HG03097 (cell line): ENCODE measurements at regions not wholly inside any gene's neighbourhood (a gene's known extent, or its start where the extent isn't known, plus 50 kb on each side); places are given as distances from the start of the nearest gene placed in this dataset.
"Not testable (repeated sequence)": the region's sequence is repeated elsewhere in the genome, so short reads cannot be mapped to it uniquely, and the experiment has no call there.

ENCODE experiments used
- ATAC-seq: cut with Tn5 transposase; IDR thresholded peaks from one replicate; pipeline ENCODE4 v1.9.1; 2021; ENCODE audit not compliant: unreplicated experiment, low FRiP score

- no peak for ATAC-seq
These were observed 50.2 kb upstream of the PLET1 start for GRCh38 chr11:112310848-112311247.

- ATAC-seq = no peak
These were observed 54.5 kb upstream of the PLET1 start for GRCh38 chr11:112315057-112315720.

GRCh38 chr11:112315861-112316739, 55.4 kb upstream of the PLET1 start:
- no peak for ATAC-seq

GRCh38 chr11:112316971-112317370, 56.3 kb upstream of the PLET1 start:
- ATAC-seq = no peak

- ATAC-seq = no peak
These were observed 57.5 kb upstream of the PLET1 start for GRCh38 chr11:112318184-112318591.

- no peak for ATAC-seq
These were observed 58.0 kb upstream of the PLET1 start for GRCh38 chr11:112318661-112319060.

- ATAC-seq = no peak
These were observed 60.0 kb upstream of the PLET1 start for GRCh38 chr11:112320668-112321067.

- no peak for ATAC-seq
These were observed 61.0 kb upstream of the PLET1 start for GRCh38 chr11:112321501-112322172.

- ATAC-seq = no peak
These were observed 61.6 kb upstream of the PLET1 start for GRCh38 chr11:112322173-112322790.

GRCh38 chr11:112334381-112334780, 73.7 kb upstream of the PLET1 start:
- no peak for ATAC-seq

GRCh38 chr11:112336356-112336886, 75.8 kb upstream of the PLET1 start:
- ATAC-seq = no peak

- no peak for ATAC-seq
These were observed 78.9 kb upstream of the PLET1 start for GRCh38 chr11:112339566-112339965.

GRCh38 chr11:112343368-112344039, 82.8 kb upstream of the PLET1 start:
- ATAC-seq = no peak

- ATAC-seq = no peak
These were observed 83.4 kb upstream of the PLET1 start for GRCh38 chr11:112344040-112344413.

GRCh38 chr11:112345166-112345565, 84.5 kb upstream of the PLET1 start:
- ATAC-seq = no peak

- ATAC-seq = no peak
These were observed 85.0 kb upstream of the PLET1 start for GRCh38 chr11:112345706-112346105.

GRCh38 chr11:112346586-112346985, 85.9 kb upstream of the PLET1 start:
- ATAC-seq = no peak

- no peak for ATAC-seq
These were observed 87.9 kb upstream of the PLET1 start for GRCh38 chr11:112348480-112349029.

GRCh38 chr11:112351423-112351822, 90.8 kb upstream of the PLET1 start:
- not testable (repeated sequence) for ATAC-seq

GRCh38 chr11:112352907-112353306, 92.2 kb upstream of the PLET1 start:
- no peak for ATAC-seq
